Loucy (cell line): ENCODE measurements at regions not wholly inside any gene's neighbourhood (a gene's known extent, or its start where the extent isn't known, plus 50 kb on each side); places are given as distances from the start of the nearest gene placed in this dataset.

Experiments
- H2AFZ ChIP-seq: fragments of 200-600 bp; sonication (generic); 2 replicates; pipeline ENCODE4 v1.6.0; 2016; ENCODE audit warnings: antibody characterized with exemption, mild to moderate bottlenecking, low read length, moderate library complexity
- H3F3A ChIP-seq: fragments of 200-600 bp; 2 replicates; pipeline ENCODE4 v1.6.0; 2016; ENCODE audit warnings: antibody characterized with exemption, low read depth, mild to moderate bottlenecking
- H3K27me3 ChIP-seq: fragments of 200-600 bp; sonication (generic); 2 replicates; pipeline ENCODE4 v1.6.1; 2014; ENCODE audit warnings: low read length, mild to moderate bottlenecking; ENCODE audit not compliant: insufficient read depth, poor library complexity, severe bottlenecking
- H3K36me3 ChIP-seq: fragments of 200-600 bp; sonication (generic); 2 replicates; pipeline ENCODE4 v1.6.1; 2016; ENCODE audit warnings: low read length; ENCODE audit not compliant: insufficient read depth
- H3K4me1 ChIP-seq: fragments of 200-600 bp; sonication (generic); 2 replicates; pipeline ENCODE4 v1.5.1; 2014; ENCODE audit warnings: low read length, mild to moderate bottlenecking; ENCODE audit not compliant: insufficient read depth, poor library complexity, severe bottlenecking
- H3K4me2 ChIP-seq: fragments of 200-600 bp; sonication (generic); 2 replicates; pipeline ENCODE4 v1.6.0; 2014; ENCODE audit warnings: antibody characterized with exemption, low read length, low read depth, mild to moderate bottlenecking; ENCODE audit not compliant: poor library complexity, severe bottlenecking
- H3K4me3 ChIP-seq: fragments of 200-600 bp; sonication (generic); 2 replicates; pipeline ENCODE4 v1.5.1; 2014; ENCODE audit warnings: low read length, mild to moderate bottlenecking, mixed read lengths; ENCODE audit not compliant: poor library complexity, severe bottlenecking
- H3K79me2 ChIP-seq: fragments of 200-600 bp; sonication (generic); 2 replicates; pipeline ENCODE4 v1.6.1; 2014; ENCODE audit warnings: low read length; ENCODE audit not compliant: insufficient read depth
- H3K9ac ChIP-seq: fragments of 200-600 bp; sonication (generic); 2 replicates; pipeline ENCODE4 v1.6.0; 2014; ENCODE audit warnings: mild to moderate bottlenecking, low read depth, low read length, moderate library complexity; ENCODE audit not compliant: poor library complexity, severe bottlenecking
- H3K9me2 ChIP-seq: fragments of 200-600 bp; sonication (generic); replicated peaks from 2 replicates; pipeline ENCODE4 v1.6.1; 2016; ENCODE audit warnings: low read depth, low read length, mixed read lengths
- H3K9me3 ChIP-seq: fragments of 200-600 bp; sonication (generic); 2 replicates; pipeline ENCODE4 v1.6.1; 2014; ENCODE audit warnings: mild to moderate bottlenecking, antibody characterized with exemption, low read length, low read depth; ENCODE audit not compliant: insufficient read depth
- H4K20me1 ChIP-seq: fragments of 200-600 bp; sonication (generic); 2 replicates; pipeline ENCODE4 v1.6.0; 2014; ENCODE audit warnings: antibody characterized with exemption, low read length, mild to moderate bottlenecking; ENCODE audit not compliant: insufficient read depth, poor library complexity, severe bottlenecking
- EZH2phosphoT487 ChIP-seq: fragments of 200-600 bp; IDR thresholded peaks from 2 replicates; pipeline ENCODE4 v1.6.1; 2018; ENCODE audit warnings: antibody characterized with exemption, mild to moderate bottlenecking, moderate library complexity, borderline replicate concordance
- TF ChIP-seq, protein P1 (sequence below): fragments of 200-600 bp; sonication (generic); conservative IDR thresholded peaks from 2 replicates; pipeline ENCODE4 v1.5.1; 2014; ENCODE audit warnings: mild to moderate bottlenecking, antibody characterized with exemption, low read length

- no peaks in the 10 kb centered on the region for H3K9me3 ChIP-seq
- H3K4me3 ChIP-seq: peak overlapping the region; percentile 77
- no peaks in the 10 kb centered on the region; the same call in 1 of the 2 replicates for H3F3A ChIP-seq
- peak overlapping the region; percentile 81 for H3K9ac ChIP-seq
- H3K79me2 ChIP-seq: peaks cover 37% of the 10 kb centered on the region
- no peaks in the 10 kb centered on the region for H3K27me3 ChIP-seq
- peaks cover 55% of the 10 kb centered on the region for H3K4me1 ChIP-seq
- H2AFZ ChIP-seq: no peak overlapping the region
- TF ChIP-seq, protein P1, sequence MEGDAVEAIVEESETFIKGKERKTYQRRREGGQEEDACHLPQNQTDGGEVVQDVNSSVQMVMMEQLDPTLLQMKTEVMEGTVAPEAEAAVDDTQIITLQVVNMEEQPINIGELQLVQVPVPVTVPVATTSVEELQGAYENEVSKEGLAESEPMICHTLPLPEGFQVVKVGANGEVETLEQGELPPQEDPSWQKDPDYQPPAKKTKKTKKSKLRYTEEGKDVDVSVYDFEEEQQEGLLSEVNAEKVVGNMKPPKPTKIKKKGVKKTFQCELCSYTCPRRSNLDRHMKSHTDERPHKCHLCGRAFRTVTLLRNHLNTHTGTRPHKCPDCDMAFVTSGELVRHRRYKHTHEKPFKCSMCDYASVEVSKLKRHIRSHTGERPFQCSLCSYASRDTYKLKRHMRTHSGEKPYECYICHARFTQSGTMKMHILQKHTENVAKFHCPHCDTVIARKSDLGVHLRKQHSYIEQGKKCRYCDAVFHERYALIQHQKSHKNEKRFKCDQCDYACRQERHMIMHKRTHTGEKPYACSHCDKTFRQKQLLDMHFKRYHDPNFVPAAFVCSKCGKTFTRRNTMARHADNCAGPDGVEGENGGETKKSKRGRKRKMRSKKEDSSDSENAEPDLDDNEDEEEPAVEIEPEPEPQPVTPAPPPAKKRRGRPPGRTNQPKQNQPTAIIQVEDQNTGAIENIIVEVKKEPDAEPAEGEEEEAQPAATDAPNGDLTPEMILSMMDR: no peak
- TF ChIP-seq EZH2phosphoT487: no peak
- H3K36me3 ChIP-seq: no peaks in the 10 kb centered on the region
- peak overlapping the region; percentile 92 for H3K4me2 ChIP-seq
- no peaks in the 10 kb centered on the region for H4K20me1 ChIP-seq
- H3K9me2 ChIP-seq: no peaks in the 10 kb centered on the region
These were observed 203.4 kb upstream of the FOXN3 start for GRCh38 chr14:89620436-89620835.

DNA sequence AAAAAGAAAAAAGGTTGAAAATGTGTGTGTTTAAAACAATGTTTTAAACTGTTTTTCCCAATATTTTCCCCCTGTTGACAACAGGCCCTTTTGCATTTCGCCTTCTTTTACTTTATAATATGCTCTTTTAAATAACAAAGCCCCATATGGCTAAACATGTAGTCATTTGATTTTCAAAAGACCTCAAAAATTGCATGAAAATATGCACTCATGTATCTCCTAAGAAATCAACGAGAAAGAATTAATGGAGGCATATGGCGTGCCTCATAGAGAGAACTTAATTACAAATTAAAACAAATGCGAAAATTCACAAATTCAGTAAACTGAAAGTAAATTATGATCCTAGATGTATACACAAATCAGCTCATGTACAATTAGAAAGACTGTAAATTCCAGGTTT is 202.6 kb upstream of the FOXN3 start:
- H3K27me3 ChIP-seq: no peaks in the 10 kb centered on the region
- no peaks in the 10 kb centered on the region for H3K9me3 ChIP-seq
- H3K4me1 ChIP-seq: peaks cover 63% of the 10 kb centered on the region
- H4K20me1 ChIP-seq: no peaks in the 10 kb centered on the region
- no peaks in the 10 kb centered on the region for H3K9me2 ChIP-seq
- peak overlapping the region; percentile 81 for H3K9ac ChIP-seq
- H3K36me3 ChIP-seq: no peaks in the 10 kb centered on the region
- TF ChIP-seq EZH2phosphoT487: no peak
- TF ChIP-seq, protein P1: no peak
- peak overlapping the region; percentile 92 for H3K4me2 ChIP-seq
- H2AFZ ChIP-seq: peak overlapping the region; percentile 89
- H3F3A ChIP-seq: no peaks in the 10 kb centered on the region; the same call in 1 of the 2 replicates
- H3K4me3 ChIP-seq: peak overlapping the region; percentile 77
- peaks cover 45% of the 10 kb centered on the region for H3K79me2 ChIP-seq

DNA sequence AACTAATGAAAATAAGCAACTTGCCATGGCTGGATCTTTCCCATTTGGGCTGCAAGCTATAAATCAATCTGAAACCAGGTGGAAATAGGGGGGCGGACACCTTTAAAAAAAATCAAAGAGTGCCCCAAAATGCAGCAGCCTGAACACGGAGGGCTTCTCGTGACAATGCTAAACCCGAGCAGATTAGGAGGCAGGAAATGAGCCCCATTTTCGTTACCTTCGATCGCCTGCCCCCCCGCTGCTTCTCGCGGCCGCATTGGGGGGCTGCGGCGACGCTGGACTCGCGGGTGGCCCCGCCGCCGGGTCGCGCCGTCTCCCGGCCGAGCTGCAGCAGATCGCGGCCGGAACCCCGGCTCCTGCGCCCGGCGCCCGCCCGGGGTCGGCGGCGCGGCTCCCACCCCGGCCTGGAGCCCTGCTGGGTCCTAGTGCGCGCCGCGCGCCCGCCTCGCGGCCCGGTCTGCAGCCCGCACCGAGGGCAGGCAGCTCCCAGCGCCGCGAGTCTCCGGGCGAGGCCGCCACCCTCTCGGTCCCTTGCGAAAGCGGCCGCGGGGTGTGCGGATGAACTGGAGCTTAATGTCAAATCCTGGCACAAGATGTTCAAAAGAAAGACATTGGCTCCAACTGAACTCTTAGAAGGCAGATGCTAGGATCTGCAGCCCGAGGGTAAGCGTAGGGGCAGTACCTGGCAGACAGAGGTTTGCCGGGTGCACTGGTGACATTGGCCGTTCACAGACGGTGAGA is 201.9 kb upstream of the FOXN3 start:
- Histone ChIP-seq H3K4me1 (peaks cover 69% of the 10 kb centered on the region), H3K9ac (peak overlapping the region; percentile 81), H2AFZ (peak overlapping the region; percentile 89)

More for the DNA sequence above, 201.9 kb upstream of the FOXN3 start:
- Histone ChIP-seq H3K9me2 (no peaks in the 10 kb centered on the region), H4K20me1 (no peaks in the 10 kb centered on the region), H3K9me3 (no peaks in the 10 kb centered on the region), H3K79me2 (peaks cover 51% of the 10 kb centered on the region), H3K4me2 (peak overlapping the region; percentile 92), H3K36me3 (no peaks in the 10 kb centered on the region), H3F3A (no peaks in the 10 kb centered on the region; the same call in 1 of the 2 replicates), H3K27me3 (no peaks in the 10 kb centered on the region), H3K4me3 (peak overlapping the region; percentile 77)
- TF ChIP-seq, protein P1: no peak
- no peak for TF ChIP-seq EZH2phosphoT487
